IPS-18c (cell line): ENCODE measurements at regions not wholly inside any gene's neighbourhood (a gene's known extent, or its start where the extent isn't known, plus 50 kb on each side); places are given as distances from the start of the nearest gene placed in this dataset.
"Not testable (repeated sequence)": the region's sequence is repeated elsewhere in the genome, so short reads cannot be mapped to it uniquely, and the experiment has no call there.

Source experiments
- H3K4me3 ChIP-seq: 2 replicates; pipeline ENCODE4 v1.7.0; 2013; ENCODE audit warnings: low read depth, mild to moderate bottlenecking, low read length, moderate library complexity; ENCODE audit not compliant: insufficient read depth
- H3K9me3 ChIP-seq: one replicate; pipeline ENCODE4 v1.6.1; 2013; ENCODE audit warnings: mild to moderate bottlenecking, low read length, moderate library complexity; ENCODE audit not compliant: control insufficient read depth, insufficient read depth

DNA sequence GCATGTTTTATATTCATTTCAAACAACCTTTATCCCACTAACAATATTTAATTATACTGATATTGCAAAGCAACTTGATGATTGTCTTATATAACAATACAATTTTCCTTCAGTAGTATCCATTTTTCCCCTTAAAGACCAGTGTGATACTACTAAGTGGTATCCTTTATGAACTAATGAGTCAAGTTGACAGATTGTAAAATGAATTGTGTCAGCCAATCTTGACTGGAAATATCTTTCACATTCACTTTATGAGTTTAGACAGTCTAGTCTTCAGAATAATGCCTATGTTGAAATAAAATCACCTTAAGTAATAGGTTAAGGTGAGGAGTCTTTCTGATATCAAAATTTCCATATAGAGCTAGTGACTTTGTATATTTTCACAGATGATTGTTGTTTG, 950.0 kb upstream of the CELF2 start:
- no peak overlapping the region for H3K4me3 ChIP-seq
- H3K9me3 ChIP-seq = no peaks in the 10 kb centered on the region

DNA sequence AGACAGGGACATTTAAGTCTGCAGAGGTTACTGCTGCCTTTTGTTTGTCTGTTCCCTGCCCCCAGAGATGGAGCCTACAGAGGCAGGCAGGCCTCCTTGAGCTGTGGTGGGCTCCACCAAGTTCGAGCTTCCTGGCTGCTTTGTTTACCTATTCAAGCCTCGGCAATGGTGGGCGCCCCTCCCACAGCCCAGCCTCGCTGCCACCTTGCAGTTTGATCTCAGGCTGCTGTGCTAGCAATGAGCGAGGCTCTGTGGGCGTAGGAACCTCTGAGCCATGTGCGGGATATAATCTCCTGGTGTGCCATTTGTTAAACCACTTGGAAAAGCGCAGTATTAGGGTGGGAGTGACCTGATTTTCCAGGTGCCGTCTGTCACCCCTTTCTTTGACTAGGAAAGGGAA, 942.8 kb upstream of the CELF2 start:
- not testable (repeated sequence) for H3K9me3 ChIP-seq, H3K4me3 ChIP-seq

DNA sequence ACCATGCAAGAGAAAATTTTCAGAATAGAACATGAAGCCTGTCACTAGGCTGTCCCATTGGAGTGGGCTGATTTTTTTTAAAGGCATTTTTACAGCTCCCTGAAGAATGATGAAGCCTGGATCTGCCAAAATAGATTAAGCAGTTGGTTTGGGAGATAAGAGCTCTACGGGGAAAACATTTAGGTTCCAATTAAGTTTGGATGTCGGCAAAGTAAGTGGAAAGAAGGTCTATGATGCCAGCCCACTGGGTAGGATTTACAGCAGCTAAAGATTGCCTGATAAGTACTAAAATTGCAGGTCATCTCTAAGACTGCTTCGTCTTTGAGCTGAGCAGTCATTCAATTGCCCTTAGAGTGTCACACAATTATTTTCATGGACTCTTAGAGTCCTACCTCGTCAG, 939.2 kb upstream of the CELF2 start:
- Histone ChIP-seq H3K9me3 (peaks cover 8% of the 10 kb centered on the region), H3K4me3 (no peak overlapping the region)

DNA sequence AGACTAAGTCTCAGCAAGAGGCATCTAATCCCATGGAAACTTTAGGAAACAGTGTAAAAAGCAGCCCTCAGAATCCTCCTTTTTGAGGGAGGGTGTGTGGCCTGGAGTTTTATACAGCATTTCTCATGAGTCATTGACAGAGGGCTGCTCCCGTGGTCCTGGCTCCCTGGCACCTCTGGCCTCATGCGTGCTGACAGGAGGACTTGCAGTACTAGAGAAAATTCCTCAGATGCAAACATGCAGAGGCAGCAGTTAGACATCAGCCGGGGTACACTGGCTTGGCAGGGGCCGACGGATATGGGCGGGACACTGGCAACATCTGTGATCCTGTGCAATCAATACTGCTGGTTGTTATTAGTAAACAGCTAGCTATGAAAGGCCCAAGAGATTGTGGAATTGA, 925.1 kb upstream of the CELF2 start:
- Histone ChIP-seq H3K4me3 (no peak overlapping the region), H3K9me3 (peaks cover 2% of the 10 kb centered on the region)

DNA sequence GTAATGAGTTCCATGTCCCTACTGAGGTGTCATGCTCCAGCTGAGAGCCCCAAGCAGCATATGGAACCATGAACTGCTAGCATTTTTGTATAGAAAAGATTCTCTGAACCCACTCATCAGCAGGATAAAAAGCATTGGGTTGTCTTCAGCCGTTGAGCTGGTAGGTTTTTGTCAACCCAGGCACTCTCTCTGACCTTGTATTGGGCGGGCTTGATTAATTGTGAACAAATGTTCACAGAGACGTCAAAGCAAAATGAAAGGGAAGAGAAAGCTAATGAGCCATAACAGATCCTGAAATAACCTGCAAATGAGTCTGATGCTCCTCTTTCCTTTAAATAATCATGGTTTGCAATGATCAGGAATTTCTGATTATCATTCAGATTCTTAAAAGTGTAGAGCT, 924.7 kb upstream of the CELF2 start:
- H3K4me3 ChIP-seq = no peak overlapping the region

DNA sequence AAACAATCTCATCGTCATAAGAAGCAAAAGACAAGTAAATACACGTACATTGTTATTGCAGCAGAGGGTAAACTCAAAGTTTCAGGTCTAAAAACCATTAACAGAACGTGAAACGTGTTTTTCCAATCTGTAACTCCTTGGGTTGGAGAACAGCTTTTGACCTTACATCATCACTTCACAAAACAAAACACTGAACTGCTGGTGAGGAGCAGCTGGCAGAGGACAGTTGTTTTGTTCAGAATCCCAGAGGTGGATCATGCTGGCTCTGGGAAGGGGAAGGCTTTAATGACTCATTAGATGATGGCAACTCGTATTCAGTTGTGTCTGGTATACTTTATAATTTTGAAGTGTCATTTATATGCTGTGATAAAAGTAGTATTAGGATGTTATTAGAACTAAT, 923.0 kb upstream of the CELF2 start:
- no peak overlapping the region for H3K4me3 ChIP-seq
- H3K9me3 ChIP-seq = no peaks in the 10 kb centered on the region

More for the DNA sequence above, 924.7 kb upstream of the CELF2 start:
- peaks cover 2% of the 10 kb centered on the region for H3K9me3 ChIP-seq

DNA sequence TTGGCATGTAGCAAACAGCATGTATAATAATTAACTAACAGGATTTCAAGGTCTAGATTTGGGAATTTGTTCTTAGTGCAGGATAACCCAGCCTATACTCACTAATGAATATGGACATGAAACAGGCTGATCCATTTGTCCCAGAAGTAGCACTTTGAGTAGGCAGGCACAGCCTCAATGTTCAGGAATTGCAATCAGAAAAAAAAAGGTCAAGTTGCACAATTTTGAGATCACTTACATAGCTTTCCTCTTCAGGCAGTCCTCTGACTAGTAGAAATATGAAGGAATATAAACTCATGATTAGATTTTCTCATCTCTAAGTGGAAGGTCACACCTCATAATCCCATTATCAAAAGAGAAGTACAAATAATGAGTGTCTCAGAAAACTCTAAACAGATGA, 921.4 kb upstream of the CELF2 start:
- no peak overlapping the region for H3K4me3 ChIP-seq
- no peaks in the 10 kb centered on the region for H3K9me3 ChIP-seq

DNA sequence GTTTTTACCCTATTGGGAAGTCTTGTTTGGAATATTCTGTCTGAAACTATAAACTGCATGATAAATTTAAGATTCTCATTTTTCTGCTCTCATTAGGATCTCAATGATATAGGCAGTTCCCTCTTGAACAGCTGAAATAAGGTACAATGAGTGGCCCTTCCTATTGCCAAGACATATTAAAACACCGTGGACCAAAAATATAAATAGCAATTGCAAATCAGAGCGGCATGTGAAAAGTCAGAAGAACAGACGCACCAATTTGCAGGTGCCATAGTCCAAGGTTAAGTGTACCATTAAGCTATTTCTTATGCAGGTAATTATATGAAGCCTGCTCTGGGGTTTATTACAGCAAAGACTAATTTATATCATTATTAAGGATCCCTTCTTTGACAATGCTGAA, 920.8 kb upstream of the CELF2 start:
- H3K9me3 ChIP-seq = no peaks in the 10 kb centered on the region

DNA sequence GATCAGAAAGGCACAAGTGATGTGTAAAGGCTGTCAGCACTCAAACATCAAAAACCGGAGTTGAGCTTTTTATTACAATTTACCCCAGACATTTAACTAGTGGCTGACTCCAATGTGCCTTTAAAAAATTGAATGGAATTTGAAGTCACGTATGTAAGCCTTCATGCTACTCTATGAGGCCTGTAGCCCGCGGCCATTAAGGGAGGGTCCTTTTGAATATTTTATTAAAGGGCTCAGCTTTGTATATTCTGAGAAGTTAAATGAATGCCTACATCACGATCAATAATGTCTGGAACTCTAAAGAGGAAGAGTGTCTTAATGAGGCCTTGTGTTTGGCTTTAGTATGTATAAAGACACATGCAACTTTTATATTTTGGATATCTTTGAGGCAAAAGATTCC, 916.6 kb upstream of the CELF2 start:
- no peak overlapping the region for H3K4me3 ChIP-seq
- H3K9me3 ChIP-seq = no peaks in the 10 kb centered on the region

More for the DNA sequence above, 920.8 kb upstream of the CELF2 start:
- no peak overlapping the region for H3K4me3 ChIP-seq

DNA sequence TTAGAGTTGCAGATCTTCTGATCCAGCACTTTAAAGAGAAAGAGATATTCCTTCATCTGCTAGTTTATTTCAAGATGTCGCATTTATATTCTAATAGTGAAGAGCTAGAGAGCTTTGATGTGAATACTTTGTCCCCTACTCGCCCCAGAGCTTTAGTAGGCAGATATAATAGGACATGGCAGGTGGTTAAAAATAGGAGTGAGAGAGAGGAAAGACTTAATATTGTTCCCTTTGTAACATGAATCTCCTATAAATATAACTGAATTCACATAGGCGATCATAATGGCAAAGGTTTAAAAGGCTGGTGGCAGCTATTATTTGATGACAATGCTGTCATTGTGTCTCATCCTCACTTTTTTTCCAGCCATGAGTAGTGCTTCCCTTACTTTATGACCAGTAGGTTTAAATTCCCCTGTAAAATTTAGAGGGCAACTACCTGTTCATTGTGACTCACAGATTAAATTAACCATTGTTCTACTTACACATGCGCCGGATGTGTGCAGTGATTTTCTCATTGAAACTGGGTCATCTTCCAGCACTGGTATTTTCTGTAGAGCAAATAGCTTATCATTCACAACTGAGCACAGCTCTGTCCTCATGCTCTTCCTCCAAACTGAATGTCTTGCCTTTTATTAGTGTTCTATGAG, 906.7 kb upstream of the CELF2 start:
- Histone ChIP-seq H3K4me3 (no peak overlapping the region), H3K9me3 (no peaks in the 10 kb centered on the region)

DNA sequence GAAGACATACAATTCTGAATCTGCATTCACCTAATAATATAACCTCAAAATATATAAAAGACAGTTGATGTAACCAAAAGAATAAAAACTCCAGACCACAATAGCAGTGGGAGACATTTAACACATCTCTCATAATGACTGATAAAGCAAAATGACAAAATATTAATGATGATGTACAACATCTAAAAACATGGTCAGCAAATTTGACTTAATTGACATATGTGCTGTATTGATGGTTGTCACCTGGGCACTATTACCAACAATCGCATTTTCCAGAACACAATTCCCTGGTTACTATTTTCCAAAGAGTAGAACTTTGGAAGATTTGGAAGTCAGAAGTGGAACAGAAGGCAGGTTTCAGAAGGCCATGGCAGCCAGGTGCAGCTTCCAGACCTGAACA, 899.5 kb upstream of the CELF2 start:
- no peak overlapping the region for H3K4me3 ChIP-seq
- H3K9me3 ChIP-seq = no peaks in the 10 kb centered on the region

DNA sequence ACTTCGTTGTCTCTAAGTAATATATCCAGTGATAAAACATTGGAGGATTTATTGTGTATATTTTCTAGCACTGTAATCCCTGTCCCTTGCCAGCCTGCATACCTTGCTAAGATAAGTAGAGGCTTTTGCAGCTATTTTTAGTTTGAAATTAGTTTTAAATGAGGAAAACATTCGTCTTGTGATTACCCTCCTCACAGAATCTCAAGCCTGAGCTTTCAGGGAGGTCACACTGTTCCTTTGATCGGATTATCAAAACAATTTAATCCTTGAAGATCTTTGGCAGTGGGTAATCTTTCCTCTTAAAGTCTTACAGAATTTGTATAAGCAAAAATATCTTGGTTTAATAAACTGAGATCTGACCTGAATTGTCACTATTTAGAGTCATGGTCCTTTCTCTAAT, 897.0 kb upstream of the CELF2 start:
- Histone ChIP-seq H3K4me3 (no peak overlapping the region), H3K9me3 (peaks cover 3% of the 10 kb centered on the region)

DNA sequence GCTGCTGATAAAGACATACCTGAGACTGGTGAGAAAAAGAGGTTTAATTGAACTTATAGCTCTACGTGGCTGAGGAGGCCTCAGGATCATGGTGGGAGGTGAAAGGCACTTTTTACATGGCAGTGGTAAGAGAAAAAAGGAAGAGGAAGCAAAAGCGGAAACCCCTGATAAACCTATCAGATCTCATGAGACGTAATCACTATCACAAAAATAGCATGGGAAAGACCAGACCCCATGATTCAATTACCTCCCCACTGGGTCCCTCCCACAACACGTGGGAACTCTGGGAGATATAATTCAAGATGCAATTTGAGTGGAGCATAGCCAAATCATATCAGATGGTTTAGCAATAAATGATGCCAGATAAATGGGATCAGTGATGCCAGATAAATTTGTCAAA, 892.0 kb upstream of the CELF2 start:
- H3K9me3 ChIP-seq = peaks cover 3% of the 10 kb centered on the region
- no peak overlapping the region for H3K4me3 ChIP-seq

DNA sequence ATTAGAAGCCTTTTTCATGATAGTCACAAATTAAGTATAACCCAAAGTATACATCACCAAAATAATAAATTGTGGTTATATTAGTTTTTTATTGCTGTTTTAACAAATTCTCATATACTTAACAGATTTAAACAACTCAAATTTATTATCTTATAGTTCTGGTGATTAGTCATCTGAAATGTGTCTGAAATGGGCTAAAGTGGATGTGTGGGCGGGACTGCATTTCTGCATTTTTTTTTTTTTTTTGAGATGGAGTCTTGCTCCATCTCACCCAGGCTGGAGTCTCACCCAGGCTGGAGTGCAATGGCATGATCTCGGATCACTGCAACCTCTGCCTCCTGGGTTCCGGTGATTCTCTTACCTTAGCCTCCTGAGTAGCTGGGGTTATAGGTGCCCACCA, 891.5 kb upstream of the CELF2 start:
- Histone ChIP-seq H3K4me3 (no peak overlapping the region), H3K9me3 (peaks cover 3% of the 10 kb centered on the region)

DNA sequence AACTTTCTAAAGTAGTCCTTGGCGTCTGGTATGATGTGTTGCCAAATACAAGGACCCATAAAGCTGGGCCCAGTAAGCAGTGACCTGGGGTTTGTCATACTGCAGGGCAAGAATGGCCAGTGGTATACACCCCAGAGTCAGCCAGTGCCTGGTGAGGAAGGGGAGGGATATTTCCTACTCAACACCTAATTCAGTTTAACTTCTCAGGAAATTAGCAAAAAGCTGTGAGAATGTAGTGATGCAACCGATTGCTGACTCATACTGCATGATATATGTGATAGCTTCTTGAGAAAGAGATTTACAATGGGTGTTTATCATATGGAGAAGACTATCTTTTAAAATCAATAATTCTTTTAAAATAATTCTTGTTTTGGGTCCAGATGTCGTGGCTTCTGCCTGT, 889.3 kb upstream of the CELF2 start:
- Histone ChIP-seq H3K4me3 (no peak overlapping the region), H3K9me3 (peaks cover 3% of the 10 kb centered on the region)

DNA sequence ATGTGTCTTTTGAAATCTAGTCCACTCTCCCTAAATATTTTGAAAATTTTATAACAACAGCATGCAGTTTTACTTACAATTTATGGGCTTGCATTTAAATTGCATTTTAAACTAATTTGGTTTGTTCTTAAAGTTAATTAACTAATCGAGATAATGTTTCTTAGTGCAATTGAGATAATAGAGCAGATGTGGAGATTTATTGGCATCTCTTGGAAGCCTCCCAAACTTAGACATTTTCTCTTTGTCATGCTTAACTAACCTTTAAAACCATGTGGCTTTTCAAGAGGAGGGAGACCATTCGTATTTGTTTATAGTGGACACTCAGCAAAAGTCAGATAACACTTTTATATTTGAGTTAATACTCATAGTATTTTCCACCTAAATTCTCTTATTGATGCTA, 887.0 kb upstream of the CELF2 start:
- no peak overlapping the region for H3K4me3 ChIP-seq

DNA sequence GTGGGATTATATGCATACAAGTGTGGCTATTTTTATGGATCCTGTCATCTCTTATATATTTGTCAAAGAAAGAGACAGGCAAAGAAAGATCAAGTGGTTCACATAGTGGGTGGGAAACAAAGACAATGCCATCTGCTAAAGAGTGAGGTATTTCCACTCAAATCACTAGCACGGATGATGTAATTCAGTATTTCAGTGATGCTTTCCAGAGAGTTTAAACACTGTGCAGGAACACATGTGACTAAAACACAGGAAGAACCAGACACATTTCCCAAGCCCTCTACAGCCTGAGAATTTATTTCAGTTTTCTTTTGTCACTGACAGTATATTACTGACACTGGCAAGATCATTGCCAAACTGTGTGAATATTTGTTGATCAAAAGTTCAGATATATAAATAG, 885.7 kb upstream of the CELF2 start:
- Histone ChIP-seq H3K4me3 (no peak overlapping the region), H3K9me3 (no peaks in the 10 kb centered on the region)

More for the DNA sequence above, 887.0 kb upstream of the CELF2 start:
- no peaks in the 10 kb centered on the region for H3K9me3 ChIP-seq

DNA sequence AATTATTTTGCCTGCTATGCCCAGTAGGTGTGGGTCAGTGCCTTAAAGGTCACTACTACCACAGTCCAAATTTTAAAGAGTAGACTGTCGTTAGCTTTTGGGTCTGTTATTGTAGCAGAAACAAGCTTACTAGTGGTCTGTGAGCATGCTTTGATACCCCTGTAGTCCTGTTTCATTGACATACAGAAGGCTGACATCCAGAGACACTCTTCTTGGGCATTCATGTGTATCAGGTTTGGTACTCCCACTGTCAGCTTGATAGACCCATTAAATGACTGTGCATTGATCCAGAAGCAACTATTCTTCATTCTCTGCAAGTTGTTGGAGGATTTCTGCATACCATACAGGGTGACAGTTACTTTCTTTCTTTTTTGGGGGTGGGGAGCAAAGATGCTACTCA, 884.4 kb upstream of the CELF2 start:
- Histone ChIP-seq H3K4me3 (no peak overlapping the region), H3K9me3 (no peaks in the 10 kb centered on the region)

DNA sequence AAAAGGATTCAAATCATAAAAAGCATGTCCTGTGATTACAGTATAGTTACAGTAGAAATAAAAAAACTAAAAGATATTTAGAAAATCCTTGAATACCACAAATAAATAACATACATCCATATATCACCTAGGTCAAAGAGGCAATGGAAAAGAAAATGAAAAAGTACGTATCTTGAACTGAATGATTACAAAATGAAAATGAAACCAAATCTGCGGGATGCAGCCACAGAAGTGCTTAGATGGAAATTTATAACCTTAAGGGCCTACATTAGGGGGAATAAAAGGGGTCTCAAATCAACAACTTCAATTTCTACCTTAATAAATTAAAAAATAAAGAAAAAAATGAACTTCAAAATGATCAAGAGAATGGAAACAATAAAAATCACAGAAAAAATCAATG, 879.0 kb upstream of the CELF2 start:
- Histone ChIP-seq H3K9me3 (no peaks in the 10 kb centered on the region), H3K4me3 (no peak overlapping the region)
